H1 (cell line): ENCODE measurements at regions not wholly inside any gene's neighbourhood (a gene's known extent, or its start where the extent isn't known, plus 50 kb on each side); places are given as distances from the start of the nearest gene placed in this dataset.

ENCODE experiments used
- CTCF ChIA-PET: fragments of 300-600 bp; sonication (Branson Sonifier 250); formaldehyde crosslinking; loops from one replicate; lab custom pipeline; 2021; ENCODE audit not compliant: partially characterized antibody; lab: Charles Lee
- POLR2A ChIA-PET: fragments of 300-600 bp; sonication (Branson Sonifier 250); formaldehyde crosslinking; loops from one replicate; lab custom pipeline; 2021; ENCODE audit warnings: inconsistent platforms; ENCODE audit not compliant: partially characterized antibody; lab: Charles Lee
- DNase-seq, 2 experiments: peaks; one replicate each; pipeline versions ENCODE4 v3.0.0 to v3.0.0-alpha.2; 2010 to 2022; ENCODE audit warnings: low spot score in 2 of 2, low read depth in 1 of 2, mixed read lengths in 1 of 2
- FAIRE-seq: peaks from 2 replicates; lab custom pipeline; 2011; peaks lifted over from hg19 to GRCh38; lab: Jason Lieb, UNC
- H2AFZ ChIP-seq: 2 replicates; pipeline ENCODE4 v1.8.1; 2012; ENCODE audit warnings: low read length, inconsistent platforms
- H2AK5ac ChIP-seq: 2 replicates; pipeline ENCODE4 v1.6.1; 2013; ENCODE audit warnings: low read depth, low read length
- H2BK120ac ChIP-seq: replicated peaks from 2 replicates; pipeline ENCODE3; 2013; ENCODE audit warnings: low read depth, low read length, inconsistent platforms
- H2BK12ac ChIP-seq: 2 replicates; pipeline ENCODE4 v1.6.1; 2013; ENCODE audit warnings: low read depth, low read length
- H2BK15ac ChIP-seq: 2 replicates; pipeline ENCODE4 v1.6.1; 2013; ENCODE audit warnings: low read length
- H2BK20ac ChIP-seq: 2 replicates; pipeline ENCODE4 v1.6.1; 2013; ENCODE audit warnings: low read length
- H2BK5ac ChIP-seq: 2 replicates; pipeline ENCODE4 v1.6.1; 2013; ENCODE audit warnings: low read depth, low read length
- H3K14ac ChIP-seq: 2 replicates; pipeline ENCODE4 v1.6.1; 2013; ENCODE audit warnings: inconsistent platforms; ENCODE audit not compliant: insufficient read length
- H3K18ac ChIP-seq: 2 replicates; pipeline ENCODE4 v1.6.1; 2013; ENCODE audit warnings: low read length; ENCODE audit errors: extremely low read depth
- H3K23ac ChIP-seq: 2 replicates; pipeline ENCODE4 v1.6.1; 2013; ENCODE audit warnings: inconsistent platforms; ENCODE audit not compliant: insufficient read length
- H3K23me2 ChIP-seq: 2 replicates; pipeline ENCODE4 v1.6.1; 2013; ENCODE audit warnings: low read depth, low read length
- H3K27ac ChIP-seq: 2 replicates; pipeline ENCODE4 v1.6.1; 2011; ENCODE audit warnings: low read depth, low read length, inconsistent platforms
- H3K27me3 ChIP-seq, 4 experiments: replicated peaks in 1 of 4; 1 replicate in 1 of 4; 2 replicates in 3 of 4; pipeline versions ENCODE4 v1.6.1 to v1.8.1; 2011 to 2013; ENCODE audit warnings: low read length in 3 of 4, mild to moderate bottlenecking in 3 of 4, inconsistent platforms in 2 of 4, mixed read lengths in 2 of 4, moderate library complexity in 1 of 4; ENCODE audit not compliant: control insufficient read depth in 3 of 4, insufficient read depth in 3 of 4; ENCODE audit errors: extremely low read depth in 1 of 4
- H3K36me3 ChIP-seq, 4 experiments: 2 replicates each; pipeline versions ENCODE4 v1.6.1 to v1.8.1; 2011 to 2013; ENCODE audit warnings: mild to moderate bottlenecking in 4 of 4, low read length in 3 of 4, moderate library complexity in 2 of 4, control low read depth in 1 of 4, inconsistent platforms in 1 of 4; ENCODE audit not compliant: insufficient read depth in 4 of 4, control insufficient read depth in 2 of 4
- H3K4ac ChIP-seq: replicated peaks from 2 replicates; pipeline ENCODE3; 2013; ENCODE audit warnings: low read length, low read depth, mixed read lengths, inconsistent platforms; ENCODE audit not compliant: insufficient read length
- H3K4me1 ChIP-seq, 4 experiments: replicated peaks in 1 of 4; 1 replicate in 1 of 4; 2 replicates in 3 of 4; pipeline versions ENCODE4 v1.6.1 to v1.8.1; 2011 to 2013; ENCODE audit warnings: low read length in 3 of 4, inconsistent platforms in 2 of 4, mixed read lengths in 1 of 4; ENCODE audit not compliant: insufficient read depth in 4 of 4, control insufficient read depth in 3 of 4
- H3K4me2 ChIP-seq, 2 experiments: 2 replicates each; pipeline versions ENCODE4 v1.6.1 to v1.8.1; 2011 to 2013; ENCODE audit warnings: low read depth in 2 of 2, low read length in 2 of 2, control low read depth in 1 of 2, inconsistent platforms in 1 of 2, mild to moderate bottlenecking in 1 of 2; ENCODE audit not compliant: insufficient read depth in 1 of 2
- H3K4me3 ChIP-seq, 4 experiments: fragments of 200-600, 300-600 bp in 1 of 4; sonication (generic), shearing (Covaris generic), sonication (Bioruptor Twin) in 1 of 4; 2 replicates each; pipeline versions ENCODE4 v1.5.1 to v1.8.1; 2011 to 2016; ENCODE audit warnings: low read length in 4 of 4, low read depth in 3 of 4, control low read depth in 2 of 4, inconsistent platforms in 2 of 4, mild to moderate bottlenecking in 2 of 4, mixed read lengths in 1 of 4, moderate library complexity in 1 of 4; ENCODE audit not compliant: insufficient read depth in 2 of 4; ENCODE audit errors: extremely low read depth in 1 of 4
- H3K56ac ChIP-seq: replicated peaks from 2 replicates; pipeline ENCODE3; 2013; ENCODE audit warnings: low read depth, mild to moderate bottlenecking, mixed read lengths, low read length, inconsistent platforms; ENCODE audit not compliant: insufficient read length
- H3K79me1 ChIP-seq: 2 replicates; pipeline ENCODE4 v1.6.1; 2013; ENCODE audit warnings: low read depth, low read length, control low read depth
- H3K79me2 ChIP-seq, 2 experiments: 2 replicates each; pipeline versions ENCODE4 v1.6.1 to v1.8.1; 2012 to 2013; ENCODE audit warnings: low read length in 2 of 2, mild to moderate bottlenecking in 2 of 2, inconsistent platforms in 1 of 2; ENCODE audit not compliant: insufficient read depth in 2 of 2, control insufficient read depth in 1 of 2
- H3K9ac ChIP-seq, 4 experiments: replicated peaks in 1 of 4; 1 replicate in 1 of 4; 2 replicates in 3 of 4; pipeline versions ENCODE4 v1.6.1 to v1.8.1; 2011 to 2013; ENCODE audit warnings: low read depth in 3 of 4, low read length in 3 of 4, control low read depth in 2 of 4, mild to moderate bottlenecking in 2 of 4, moderate library complexity in 2 of 4, inconsistent platforms in 1 of 4; ENCODE audit errors: extremely low read depth in 1 of 4
- H3K9me3 ChIP-seq, 2 experiments: 2 replicates each; pipeline versions ENCODE4 v1.6.1 to v1.8.1; 2012 to 2013; ENCODE audit warnings: mild to moderate bottlenecking in 2 of 2, moderate library complexity in 2 of 2, control low read depth in 1 of 2, inconsistent platforms in 1 of 2, low read depth in 1 of 2, low read length in 1 of 2, mixed read lengths in 1 of 2; ENCODE audit not compliant: insufficient read depth in 2 of 2
- H4K20me1 ChIP-seq, 2 experiments: replicated peaks in 1 of 2; 2 replicates each; pipeline versions ENCODE3 to v1.8.1; 2011 to 2013; ENCODE audit warnings: inconsistent platforms in 2 of 2, low read length in 2 of 2, mild to moderate bottlenecking in 1 of 2; ENCODE audit not compliant: insufficient read depth in 2 of 2, control insufficient read depth in 1 of 2
- H4K5ac ChIP-seq: 2 replicates; pipeline ENCODE4 v1.6.1; 2013; ENCODE audit warnings: low read length, low read depth, mixed read lengths, inconsistent platforms; ENCODE audit not compliant: insufficient read length
- H4K8ac ChIP-seq: 2 replicates; pipeline ENCODE4 v1.8.0; 2013; ENCODE audit warnings: mild to moderate bottlenecking, moderate library complexity, low read length, inconsistent platforms; ENCODE audit not compliant: insufficient read depth; ENCODE audit errors: extremely low read depth
- H4K91ac ChIP-seq: replicated peaks from 2 replicates; pipeline ENCODE3; 2013; ENCODE audit warnings: low read length, mixed read lengths, inconsistent platforms; ENCODE audit not compliant: insufficient read length
- GTF2F1 ChIP-seq: IDR thresholded peaks from 2 replicates; pipeline ENCODE4 v1.6.1; 2012; ENCODE audit warnings: low read depth, low read length, improper control_type of control experiment, borderline replicate concordance
- WGBS, 2 experiments: shearing (Covaris generic) in 1 of 2; methylation state at CpG; one replicate each; pipeline versions ENCODE4 v1.1.6 to v1.1.7; 2013 to 2015; ENCODE audit warnings: low lambda C conversion rate in 2 of 2, mixed read lengths in 2 of 2, inconsistent platforms in 1 of 2, low coverage in 1 of 2, missing lambda C conversion rate in 1 of 2; ENCODE audit not compliant: insufficient replicate concordance in 2 of 2, insufficient coverage in 1 of 2, insufficient read length in 1 of 2; ENCODE audit errors: extremely low coverage in 1 of 2, missing lambda C conversion rate in 1 of 2; 5-methylcytosine and 5-hydroxymethylcytosine counted together
- TF ChIP-seq, protein P1 (sequence below): IDR thresholded peaks from 2 replicates; pipeline ENCODE4 v1.6.1; 2012; ENCODE audit warnings: inconsistent platforms
- TF ChIP-seq, protein P2 (sequence below): IDR thresholded peaks from 2 replicates; pipeline ENCODE4 v1.6.1; 2011; ENCODE audit warnings: low read length, improper control_type of control experiment

DNA sequence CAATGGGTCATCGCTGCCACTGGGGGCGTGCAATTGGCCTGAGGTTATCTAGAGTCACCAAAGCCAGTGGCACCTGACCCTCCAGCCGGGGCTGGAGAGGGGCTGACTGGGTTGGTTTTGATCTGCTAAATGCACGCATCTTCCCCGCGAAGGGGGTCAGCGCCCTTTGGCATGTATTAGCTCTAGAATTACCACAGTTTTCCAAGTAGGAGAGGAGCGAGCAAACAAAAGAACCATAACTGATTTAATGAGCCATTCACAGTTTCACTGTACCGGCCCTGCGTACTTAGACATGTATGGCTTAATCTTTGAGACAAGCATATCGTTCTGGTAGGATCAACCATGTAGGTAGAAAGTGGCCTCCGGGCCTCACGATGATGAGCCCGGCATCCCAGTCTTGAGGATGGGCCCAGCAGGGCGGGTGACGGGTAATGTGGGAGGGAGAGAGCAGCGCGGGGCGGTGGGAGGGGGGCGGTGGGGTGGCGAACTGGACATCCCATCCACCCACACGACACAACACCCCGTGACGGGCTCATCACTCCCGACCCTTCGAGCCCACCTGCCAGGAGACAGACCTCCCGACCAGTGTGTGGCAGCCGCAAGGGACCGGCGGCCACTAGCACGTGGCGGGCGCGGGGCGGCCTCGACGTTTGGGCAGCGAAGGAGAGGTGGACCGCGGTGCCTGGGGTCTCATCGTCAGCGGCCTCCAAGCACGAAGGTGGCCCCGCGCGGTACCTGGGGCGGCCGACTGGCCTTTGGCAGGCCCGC, 1957.5 kb upstream of the DEFB115 start:
- ChIA-PET CTCF (no interaction called here), POLR2A (no interaction called here)

More for the DNA sequence above, 1957.5 kb upstream of the DEFB115 start:
- Histone ChIP-seq H2BK5ac (no peak overlapping the region), H4K91ac (no peak overlapping the region), H4K20me1 (no peaks in the 10 kb centered on the region), H4K5ac (no peak overlapping the region), H3K56ac (no peak overlapping the region), H2BK12ac (no peak overlapping the region), H3K4ac (no peak overlapping the region), H3K18ac (no peak overlapping the region), H3K36me3 (peaks cover 0 to 8% (median 0%) of the 10 kb centered on the region in 4 experiments; a peak in 1 of 8 replicates), H3K27me3 (no peaks in the 10 kb centered on the region), H4K8ac (no peak overlapping the region), H3K9ac (no peak overlapping the region), H3K23me2 (no peaks in the 10 kb centered on the region), H3K4me1 (no peaks in the 10 kb centered on the region), H3K79me2 (no peaks in the 10 kb centered on the region), H2BK15ac (no peak overlapping the region), H3K4me2 (no peak overlapping the region), H2AK5ac (no peak overlapping the region), H2BK20ac (no peak overlapping the region), H3K9me3 (peaks cover 54 to 92% of the 10 kb centered on the region in 2 experiments), H3K79me1 (no peaks in the 10 kb centered on the region), H3K4me3 (no peak overlapping the region), H2AFZ (no peak overlapping the region), H3K27ac (no peak overlapping the region), H3K14ac (no peak overlapping the region), H2BK120ac (no peak overlapping the region), H3K23ac (no peak overlapping the region)
- DNase-seq = no peak
- 81% methylated on average over 37 of the region's 49 CpGs; no CpG with 5 or more reads in 1 of the 2 experiments for WGBS, 2 experiments
- FAIRE-seq = no peak
- no peak for TF ChIP-seq GTF2F1
- TF ChIP-seq, protein P1, sequence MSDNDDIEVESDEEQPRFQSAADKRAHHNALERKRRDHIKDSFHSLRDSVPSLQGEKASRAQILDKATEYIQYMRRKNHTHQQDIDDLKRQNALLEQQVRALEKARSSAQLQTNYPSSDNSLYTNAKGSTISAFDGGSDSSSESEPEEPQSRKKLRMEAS = no peak
- TF ChIP-seq, protein P2, sequence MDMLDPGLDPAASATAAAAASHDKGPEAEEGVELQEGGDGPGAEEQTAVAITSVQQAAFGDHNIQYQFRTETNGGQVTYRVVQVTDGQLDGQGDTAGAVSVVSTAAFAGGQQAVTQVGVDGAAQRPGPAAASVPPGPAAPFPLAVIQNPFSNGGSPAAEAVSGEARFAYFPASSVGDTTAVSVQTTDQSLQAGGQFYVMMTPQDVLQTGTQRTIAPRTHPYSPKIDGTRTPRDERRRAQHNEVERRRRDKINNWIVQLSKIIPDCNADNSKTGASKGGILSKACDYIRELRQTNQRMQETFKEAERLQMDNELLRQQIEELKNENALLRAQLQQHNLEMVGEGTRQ = no peak
